Chondrocyte (in vitro differentiated cells): ENCODE measurements at regions not wholly inside any gene's neighbourhood (a gene's known extent, or its start where the extent isn't known, plus 50 kb on each side); places are given as distances from the start of the nearest gene placed in this dataset.

Experiments
- DNase-seq: peaks from one replicate; pipeline ENCODE4 v3.0.0; 2021; ENCODE audit warnings: mixed read lengths, low spot score
- H3K27ac Mint-ChIP-seq: one replicate; pipeline ENCODE4 v1.8.0; 2021; ENCODE audit warnings: mild to moderate bottlenecking, moderate library complexity, mixed read lengths; ENCODE audit not compliant: unreplicated experiment
- H3K27me3 Mint-ChIP-seq: 2 replicates; pipeline ENCODE4 v1.8.0; 2021; ENCODE audit warnings: low read depth, mixed read lengths
- H3K36me3 Mint-ChIP-seq: 2 replicates; pipeline ENCODE4 v1.8.0; 2021; ENCODE audit warnings: low read depth, mixed read lengths
- H3K4me1 Mint-ChIP-seq: 2 replicates; pipeline ENCODE4 v1.8.0; 2021; ENCODE audit warnings: low read depth, mild to moderate bottlenecking, mixed read lengths
- H3K4me3 Mint-ChIP-seq: one replicate; pipeline ENCODE4 v1.8.0; 2021; ENCODE audit warnings: mild to moderate bottlenecking, moderate library complexity, mixed read lengths; ENCODE audit not compliant: unreplicated experiment
- H3K9me3 Mint-ChIP-seq: 2 replicates; pipeline ENCODE4 v1.8.0; 2021; ENCODE audit warnings: low read depth, mixed read lengths
- CTCF ChIP-seq: fragments of 200-600 bp; sonication (generic); IDR thresholded peaks from 2 replicates; pipeline ENCODE4 v1.5.0; 2021; ENCODE audit warnings: antibody characterized with exemption, mild to moderate bottlenecking, moderate library complexity

GRCh38 chr1:5410652-5411051 is 581.6 kb downstream of the NPHP4 start:
- H3K4me3 Mint-ChIP-seq = no peak overlapping the region
- DNase-seq = no peak
- no peaks in the 10 kb centered on the region for H3K27me3 Mint-ChIP-seq
- H3K9me3 Mint-ChIP-seq = peaks cover 46% of the 10 kb centered on the region
- H3K4me1 Mint-ChIP-seq = no peaks in the 10 kb centered on the region
- no peak for TF ChIP-seq CTCF
- H3K36me3 Mint-ChIP-seq = no peaks in the 10 kb centered on the region
- H3K27ac Mint-ChIP-seq = no peak overlapping the region

- Mint-ChIP-seq H3K27me3 (no peaks in the 10 kb centered on the region), H3K4me1 (no peaks in the 10 kb centered on the region), H3K27ac (no peak overlapping the region), H3K36me3 (no peaks in the 10 kb centered on the region), H3K4me3 (no peak overlapping the region), H3K9me3 (peaks cover 50% of the 10 kb centered on the region)
- no peak for TF ChIP-seq CTCF
- DNase-seq = no peak
These were observed 583.8 kb downstream of the NPHP4 start for GRCh38 chr1:5408401-5408800.

GRCh38 chr1:5405263-5405662 is 587.0 kb downstream of the NPHP4 start:
- Mint-ChIP-seq H3K27ac (no peak overlapping the region), H3K4me3 (no peak overlapping the region)

GRCh38 chr1:5404412-5405203 is 587.6 kb downstream of the NPHP4 start:
- no peak for DNase-seq
- H3K27ac Mint-ChIP-seq = no peak overlapping the region
- no peak overlapping the region for H3K4me3 Mint-ChIP-seq
- peaks cover 57% of the 10 kb centered on the region for H3K9me3 Mint-ChIP-seq
- no peaks in the 10 kb centered on the region for H3K4me1 Mint-ChIP-seq
- no peaks in the 10 kb centered on the region for H3K27me3 Mint-ChIP-seq
- H3K36me3 Mint-ChIP-seq = no peaks in the 10 kb centered on the region
- TF ChIP-seq CTCF = no peak

More at GRCh38 chr1:5405263-5405662, 587.0 kb downstream of the NPHP4 start:
- H3K27me3 Mint-ChIP-seq = no peaks in the 10 kb centered on the region
- no peak for DNase-seq
- no peaks in the 10 kb centered on the region for H3K36me3 Mint-ChIP-seq
- peaks cover 57% of the 10 kb centered on the region for H3K9me3 Mint-ChIP-seq
- H3K4me1 Mint-ChIP-seq = no peaks in the 10 kb centered on the region
- TF ChIP-seq CTCF = no peak

- no peaks in the 10 kb centered on the region for H3K27me3 Mint-ChIP-seq
- H3K27ac Mint-ChIP-seq = no peak overlapping the region
- TF ChIP-seq CTCF = no peak
- no peaks in the 10 kb centered on the region for H3K4me1 Mint-ChIP-seq
- H3K9me3 Mint-ChIP-seq = peaks cover 58% of the 10 kb centered on the region
- no peak overlapping the region for H3K4me3 Mint-ChIP-seq
- H3K36me3 Mint-ChIP-seq = no peaks in the 10 kb centered on the region
- DNase-seq = no peak
These were observed 588.3 kb downstream of the NPHP4 start for GRCh38 chr1:5403935-5404334.
